Heart right ventricle (tissue), 16 donors: ENCODE measurements at regions not wholly inside any gene's neighbourhood (a gene's known extent, or its start where the extent isn't known, plus 50 kb on each side); places are given as distances from the start of the nearest gene placed in this dataset.

ENCODE experiments used
- ATAC-seq, 8 donors: fragments of 200-7000 bp; cut with Tn5 transposase; one replicate each; pipeline ENCODE4 v1.9.1; 2020; ENCODE audit warnings: mild to moderate bottlenecking in 8 of 8, moderate library complexity in 8 of 8, moderate number of reproducible peaks in 1 of 8
- DNase-seq, 2 donors: peaks; one replicate each; pipeline ENCODE4 v3.0.0-alpha.2; 2020
- H3K27ac ChIP-seq, 10 donors: fragments of 200-600 bp; sonication (generic) in 2 of 10; one replicate each; pipeline versions ENCODE4 v1.5.0 to v1.8.0; 2020 to 2022; ENCODE audit warnings: mild to moderate bottlenecking in 3 of 10
- H3K27me3 ChIP-seq, 7 donors: fragments of 200-600 bp; one replicate each; pipeline ENCODE4 v1.8.0; 2021 to 2022; ENCODE audit warnings: mild to moderate bottlenecking in 2 of 7
- H3K36me3 ChIP-seq, 9 donors: fragments of 200-600 bp; sonication (generic) in 1 of 9; one replicate each; pipeline versions ENCODE4 v1.5.0 to v1.8.0; 2020 to 2022; ENCODE audit warnings: mild to moderate bottlenecking in 2 of 9
- H3K4me1 ChIP-seq, 9 donors: fragments of 200-600 bp; sonication (generic) in 1 of 9; one replicate each; pipeline versions ENCODE4 v1.5.0 to v1.8.0; 2020 to 2022; ENCODE audit warnings: mild to moderate bottlenecking in 4 of 9
- H3K4me3 ChIP-seq, 10 donors: fragments of 200-600 bp; sonication (generic) in 2 of 10; one replicate each; pipeline versions ENCODE4 v1.5.0 to v1.8.0; 2020 to 2022; ENCODE audit warnings: mild to moderate bottlenecking in 7 of 10, moderate library complexity in 2 of 10
- H3K9me3 ChIP-seq, 11 donors: fragments of 200-600 bp in 10 of 11; sonication (generic) in 2 of 11; one replicate each; pipeline versions ENCODE4 v1.5.0 to v1.8.0; 2013 to 2022; ENCODE audit warnings: mild to moderate bottlenecking in 2 of 11, control low read depth in 1 of 11, moderate library complexity in 1 of 11
- CTCF ChIP-seq, 9 donors: fragments of 200-600 bp; sonication (generic) in 2 of 9; IDR thresholded peaks; one replicate each; pipeline versions ENCODE4 v1.5.0 to v1.8.0; 2021 to 2022; ENCODE audit warnings: antibody characterized with exemption in 9 of 9, mild to moderate bottlenecking in 5 of 9, moderate library complexity in 1 of 9
- WGBS, 2 donors: extraction: QIAGEN DNeasy Blood & Tissue Kit; methylation state at CpG; one replicate each; pipeline ENCODE4 v1.1.7; 2013; ENCODE audit warnings: inconsistent platforms in 1 of 2; 5-methylcytosine and 5-hydroxymethylcytosine counted together
- intact Hi-C, 10 donors: fragments of 100-400 bp; cut with DNase I; formaldehyde crosslinking; loops; one replicate each; pipeline versions ENCODE4 v1.11.1 to v1.14.2; 2022
- donor health status: Arrhythmogenic right ventricular cardiomyopathy.
- donor health status: ischemic (EF 13 %, LVEDD 7.1; RV severe dilation, severe dysfunction).
- donor health status: healthy with polysubstance abuse.
- donor health status: DM: no; HTN: yes; CAD: no.
- donor health status: DM: no; HTN: no; CAD: no.
- donor health status: ischemic (EF 25% LVEDD 6.9; RV normal size, moderate dysfunction).
- donor health status: ischemic (EF 25% LVEDD 5.7; RV mildly dilated, moderate dysfunction).
- donor health status: healthy.
- donor health status: DM: yes; HTN: yes; CAD: no.
- donor health status: Ischemic cardiomyopathy.
- donor health status: ischemic (EF 35%, LVEDD 5.7; RV mildly dilated, moderate dysfunction).
- donor health status: nonischemic (EF 11% LVEDD 7.7; RV severe dilation, severe dysfunction).
- donor health status: DM: yes; HTN: yes; CAD: no.
- donor health status: PGD.
- donor health status: ischemic (EF 29% LVEDD 5.4; RV normal size, mild dysfunction).
- donor health status: nonischemic (EF 23%, LVEDD 6.1; RV moderate dilation, normal function).

GRCh38 chr2:114108824-114109416 lies 219.0 kb downstream of the ACTR3 start:
- no peak for TF ChIP-seq CTCF (IDR thresholded peaks at IDR 0.05)
- DNase-seq = no peak
- Histone ChIP-seq H3K4me3 (no peak overlapping the region), H3K36me3 (no peaks in the 10 kb centered on the region), H3K9me3 (peaks cover 0 to 29% (median 12%) of the 10 kb centered on the region in 11 donors), H3K27me3 (no peaks in the 10 kb centered on the region), H3K4me1 (no peaks in the 10 kb centered on the region), H3K27ac (no peak overlapping the region)
- 58% methylated on average over 3 of the region's 3 CpGs for WGBS, 2 donors
- intact Hi-C loops = no loop called here
- ATAC-seq = no peak

GRCh38 chr2:114111329-114111728 lies 221.4 kb downstream of the ACTR3 start:
- WGBS, 2 donors = 85 to 88% methylated on average over 1 of the region's 1 CpG
- H3K4me3 ChIP-seq = no peak overlapping the region
- no peak for DNase-seq
- intact Hi-C loops = no loop called here
- H3K36me3 ChIP-seq = no peaks in the 10 kb centered on the region
- no peaks in the 10 kb centered on the region for H3K4me1 ChIP-seq
- no peak for ATAC-seq
- no peak overlapping the region for H3K27ac ChIP-seq
- no peaks in the 10 kb centered on the region for H3K27me3 ChIP-seq
- peaks cover 0 to 5% (median 0%) of the 10 kb centered on the region in 11 donors for H3K9me3 ChIP-seq
- no peak for TF ChIP-seq CTCF (IDR thresholded peaks at IDR 0.05)

GRCh38 chr2:114113518-114113917 lies 223.6 kb downstream of the ACTR3 start:
- whole genome bisulfite sequencing, 2 donors = 78 to 79% methylated on average over 6 of the region's 6 CpGs
- intact Hi-C loops = no loop called here
- ATAC-seq (no peak), DNase-seq (no peak)
- no peak for TF ChIP-seq CTCF (IDR thresholded peaks at IDR 0.05)
- no peaks in the 10 kb centered on the region for H3K4me1 ChIP-seq
- no peaks in the 10 kb centered on the region for H3K27me3 ChIP-seq
- H3K27ac ChIP-seq = no peak overlapping the region
- no peak overlapping the region for H3K4me3 ChIP-seq
- H3K36me3 ChIP-seq = no peaks in the 10 kb centered on the region
- H3K9me3 ChIP-seq = no peaks in the 10 kb centered on the region

- intact Hi-C loops = no loop called here
Measured at GRCh38 chr2:114118088-114118487, 228.2 kb downstream of the ACTR3 start.

More at GRCh38 chr2:114118088-114118487, 228.2 kb downstream of the ACTR3 start:
- Histone ChIP-seq H3K27me3 (peaks cover 0 to under 1% (median 0%) of the 10 kb centered on the region in 7 donors), H3K4me3 (no peak overlapping the region), H3K9me3 (no peaks in the 10 kb centered on the region), H3K27ac (no peak overlapping the region), H3K36me3 (no peaks in the 10 kb centered on the region), H3K4me1 (peaks cover 0 to 3% (median 0%) of the 10 kb centered on the region in 9 donors)
- DNase-seq = no peak
- no peak for ATAC-seq
- no peak for TF ChIP-seq CTCF (IDR thresholded peaks at IDR 0.05)
- WGBS, 2 donors = 50 to 56% methylated on average over 2 of the region's 2 CpGs
